ENCODE measurements at regions not wholly inside any gene's neighbourhood (a gene's known extent, or its start where the extent isn't known, plus 50 kb on each side); places are given as distances from the start of the nearest gene placed in this dataset.
"Not testable (repeated sequence)": the region's sequence is repeated elsewhere in the genome, so short reads cannot be mapped to it uniquely, and the experiment has no call there.

DNA sequence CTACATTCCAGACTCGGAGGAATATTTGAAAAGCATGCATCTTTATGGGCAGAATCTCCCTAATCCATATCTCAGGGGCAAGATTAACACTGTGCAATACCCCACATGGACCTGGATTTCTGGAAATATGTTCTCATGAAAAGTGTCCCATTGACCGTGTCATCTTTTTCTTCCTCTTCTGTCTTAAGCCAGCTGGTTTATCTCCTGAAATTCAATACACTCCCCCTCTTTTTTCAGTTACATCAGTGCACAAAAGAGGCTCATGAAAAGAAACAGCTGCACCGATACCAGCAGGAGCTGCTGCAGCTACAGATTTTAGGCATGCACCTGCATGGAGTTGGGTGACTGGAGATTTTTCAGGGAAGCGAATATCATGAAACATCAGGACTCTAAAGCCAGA, 117.2 kb downstream of the SLC4A3 start:
- Histone ChIP-seq H3K36me3 (ENCODE audit: control insufficient read depth in 2 of 3, insufficient read depth in 3 of 3, low read length in 3 of 3) (no peaks in the 10 kb centered on the region), H3K27ac (ENCODE audit: low read depth in 2 of 2, low read length in 2 of 2) (no peak overlapping the region), H3K9ac (ENCODE audit: low read length in 3 of 3) (no peak overlapping the region), H3K4me3 (ENCODE audit: low read length in 3 of 3) (no peak overlapping the region), H3K9me3 (ENCODE audit: control insufficient read depth in 2 of 3, insufficient read depth in 1 of 3, low read length in 3 of 3) (no peaks in the 10 kb centered on the region), H3K4me1 (ENCODE audit: control insufficient read depth in 2 of 3, insufficient read depth in 2 of 3, low read depth in 1 of 3, low read length in 3 of 3) (peaks cover 0 to 2% (median 0%) of the 10 kb centered on the region in 3 donors), H3K27me3 (ENCODE audit: control insufficient read depth, insufficient read depth, low read length) (no peaks in the 10 kb centered on the region)
- TF ChIP-seq, protein P1, sequence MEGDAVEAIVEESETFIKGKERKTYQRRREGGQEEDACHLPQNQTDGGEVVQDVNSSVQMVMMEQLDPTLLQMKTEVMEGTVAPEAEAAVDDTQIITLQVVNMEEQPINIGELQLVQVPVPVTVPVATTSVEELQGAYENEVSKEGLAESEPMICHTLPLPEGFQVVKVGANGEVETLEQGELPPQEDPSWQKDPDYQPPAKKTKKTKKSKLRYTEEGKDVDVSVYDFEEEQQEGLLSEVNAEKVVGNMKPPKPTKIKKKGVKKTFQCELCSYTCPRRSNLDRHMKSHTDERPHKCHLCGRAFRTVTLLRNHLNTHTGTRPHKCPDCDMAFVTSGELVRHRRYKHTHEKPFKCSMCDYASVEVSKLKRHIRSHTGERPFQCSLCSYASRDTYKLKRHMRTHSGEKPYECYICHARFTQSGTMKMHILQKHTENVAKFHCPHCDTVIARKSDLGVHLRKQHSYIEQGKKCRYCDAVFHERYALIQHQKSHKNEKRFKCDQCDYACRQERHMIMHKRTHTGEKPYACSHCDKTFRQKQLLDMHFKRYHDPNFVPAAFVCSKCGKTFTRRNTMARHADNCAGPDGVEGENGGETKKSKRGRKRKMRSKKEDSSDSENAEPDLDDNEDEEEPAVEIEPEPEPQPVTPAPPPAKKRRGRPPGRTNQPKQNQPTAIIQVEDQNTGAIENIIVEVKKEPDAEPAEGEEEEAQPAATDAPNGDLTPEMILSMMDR (IDR thresholded peaks at IDR 0.05; ENCODE audit: borderline replicate concordance, extremely low read depth, insufficient read depth), result no peak
- peak in 4 of 5 donors; percentile 54 to 91 (median 78) for DNase-seq
- FAIRE-seq, result no peak
- intact Hi-C loops (cut with DNase I), result no loop called here

DNA sequence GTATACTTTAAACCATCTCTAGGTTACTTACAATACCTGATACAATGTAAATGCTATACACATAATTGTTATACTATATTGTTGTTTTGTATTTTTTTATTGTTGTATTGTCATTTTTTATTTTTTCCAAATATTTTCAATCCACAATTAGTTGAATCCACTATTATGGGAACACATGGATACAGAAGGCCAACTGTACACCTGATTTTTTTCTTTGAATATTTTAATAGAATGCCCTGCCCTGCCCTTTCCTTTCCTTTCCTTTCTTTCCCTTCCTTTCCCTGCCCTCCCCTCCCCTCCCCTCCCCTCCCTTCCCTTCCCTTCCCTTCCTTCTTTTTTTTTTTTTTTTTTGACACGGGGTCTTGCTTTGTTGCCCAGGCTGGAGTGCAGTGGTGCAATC, 120.2 kb downstream of the SLC4A3 start:
- no peak overlapping the region for H3K27ac ChIP-seq (ENCODE audit: low read depth in 2 of 2, low read length in 2 of 2)
- intact Hi-C loops (cut with DNase I), result no loop called here
- DNase-seq, result no peak
- no peak for FAIRE-seq
- no peak overlapping the region for H3K4me3 ChIP-seq (ENCODE audit: low read length in 3 of 3)
- H3K27me3 ChIP-seq (ENCODE audit: control insufficient read depth, insufficient read depth, low read length), result no peaks in the 10 kb centered on the region
- TF ChIP-seq, protein P1 (IDR thresholded peaks at IDR 0.05; ENCODE audit: borderline replicate concordance, extremely low read depth, insufficient read depth), result no peak
- no peak overlapping the region for H3K9ac ChIP-seq (ENCODE audit: low read length in 3 of 3)
- no peaks in the 10 kb centered on the region for H3K36me3 ChIP-seq (ENCODE audit: control insufficient read depth in 2 of 3, insufficient read depth in 3 of 3, low read length in 3 of 3)
- H3K4me1 ChIP-seq (ENCODE audit: control insufficient read depth in 2 of 3, insufficient read depth in 2 of 3, low read depth in 1 of 3, low read length in 3 of 3), result peaks cover 0 to 2% (median 0%) of the 10 kb centered on the region in 3 donors
- H3K9me3 ChIP-seq (ENCODE audit: control insufficient read depth in 2 of 3, insufficient read depth in 1 of 3, low read length in 3 of 3), result no peaks in the 10 kb centered on the region

DNA sequence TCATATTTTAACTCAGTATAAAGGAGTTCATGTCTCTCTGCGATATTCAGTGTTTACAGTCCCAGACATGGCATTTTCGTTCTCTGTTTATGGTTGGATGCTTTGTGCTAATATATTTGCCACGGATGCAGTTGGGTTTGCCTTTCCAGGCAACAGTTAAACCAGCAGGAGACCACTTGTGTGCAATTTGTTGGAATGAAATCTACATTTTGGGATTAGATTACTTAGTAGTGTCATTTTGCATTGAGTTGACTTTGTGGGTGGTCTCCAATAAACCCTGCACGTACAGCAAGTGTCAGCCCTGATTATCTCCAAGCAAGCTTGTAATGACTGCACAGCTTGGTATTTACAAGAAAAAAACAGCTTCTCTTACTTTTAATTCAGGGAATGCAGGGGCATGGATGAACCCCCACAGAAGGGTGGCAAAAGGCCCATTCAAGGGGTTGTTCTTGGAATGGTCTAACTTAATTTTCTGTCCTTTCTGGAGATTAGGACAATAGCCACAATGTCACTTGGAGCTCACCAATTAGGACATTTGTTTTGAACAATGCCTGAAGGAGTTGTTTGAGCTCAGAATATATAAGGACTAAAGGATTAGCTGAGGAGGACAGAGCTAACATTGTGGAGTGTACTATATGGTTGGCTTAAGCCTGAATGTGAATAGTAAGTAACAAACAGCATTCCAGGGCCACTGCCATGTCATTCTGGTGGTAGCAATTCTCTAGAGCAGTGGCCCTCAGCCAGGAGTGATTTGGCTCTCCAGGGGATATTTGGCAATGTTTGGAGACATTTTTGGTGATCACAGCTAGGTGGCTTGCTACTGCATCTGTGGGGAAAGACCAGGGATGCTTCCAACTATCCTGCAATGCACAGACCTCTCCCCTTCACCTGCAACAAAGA, 121.5 kb downstream of the SLC4A3 start:
- peaks cover 0 to 2% (median 0%) of the 10 kb centered on the region in 3 donors for H3K4me1 ChIP-seq (ENCODE audit: control insufficient read depth in 2 of 3, insufficient read depth in 2 of 3, low read depth in 1 of 3, low read length in 3 of 3)
- H3K9ac ChIP-seq (ENCODE audit: low read length in 3 of 3), result no peak overlapping the region
- H3K27me3 ChIP-seq (ENCODE audit: control insufficient read depth, insufficient read depth, low read length), result no peaks in the 10 kb centered on the region
- TF ChIP-seq, protein P1 (IDR thresholded peaks at IDR 0.05; ENCODE audit: borderline replicate concordance, extremely low read depth, insufficient read depth), result no peak
- H3K27ac ChIP-seq (ENCODE audit: low read depth in 2 of 2, low read length in 2 of 2), result no peak overlapping the region
- no peak for FAIRE-seq
- no peak overlapping the region for H3K4me3 ChIP-seq (ENCODE audit: low read length in 3 of 3)
- H3K36me3 ChIP-seq (ENCODE audit: control insufficient read depth in 2 of 3, insufficient read depth in 3 of 3, low read length in 3 of 3), result no peaks in the 10 kb centered on the region
- no peak for DNase-seq
- no peaks in the 10 kb centered on the region for H3K9me3 ChIP-seq (ENCODE audit: control insufficient read depth in 2 of 3, insufficient read depth in 1 of 3, low read length in 3 of 3)
- intact Hi-C loops (cut with DNase I), result no loop called here

DNA sequence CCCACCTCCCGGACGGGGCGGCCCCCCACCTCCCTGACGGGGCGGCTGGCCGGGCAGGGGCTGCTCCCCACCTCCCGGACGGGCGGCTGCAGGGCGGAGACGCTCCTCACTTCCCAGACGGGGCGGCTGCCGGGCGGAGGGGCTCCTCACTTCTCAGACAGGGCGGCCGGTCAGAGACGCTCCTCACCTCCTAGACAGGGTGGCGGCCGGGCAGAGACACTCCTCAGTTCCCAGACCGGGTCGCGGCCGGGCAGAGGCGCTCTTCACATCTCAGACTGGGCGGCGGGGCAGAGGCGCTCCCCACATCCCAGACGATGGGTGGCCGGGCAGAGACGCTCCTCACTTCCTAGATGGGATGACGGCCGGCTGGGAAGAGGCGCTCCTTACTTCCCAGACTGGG, 123.7 kb downstream of the SLC4A3 start:
- H3K9ac ChIP-seq (ENCODE audit: low read length in 3 of 3); H3K36me3 ChIP-seq (ENCODE audit: control insufficient read depth in 2 of 3, insufficient read depth in 3 of 3, low read length in 3 of 3); H3K4me1 ChIP-seq (ENCODE audit: control insufficient read depth in 2 of 3, insufficient read depth in 2 of 3, low read depth in 1 of 3, low read length in 3 of 3); intact Hi-C loops (cut with DNase I); H3K27ac ChIP-seq (ENCODE audit: low read depth in 2 of 2, low read length in 2 of 2); FAIRE-seq; DNase-seq; H3K27me3 ChIP-seq (ENCODE audit: control insufficient read depth, insufficient read depth, low read length); H3K4me3 ChIP-seq (ENCODE audit: low read length in 3 of 3); H3K9me3 ChIP-seq (ENCODE audit: control insufficient read depth in 2 of 3, insufficient read depth in 1 of 3, low read length in 3 of 3): not testable (repeated sequence)

Measured in kidney (tissue), 13 donors.